TTC549 (cell line): ENCODE measurements at regions not wholly inside any gene's neighbourhood (a gene's known extent, or its start where the extent isn't known, plus 50 kb on each side); places are given as distances from the start of the nearest gene placed in this dataset.
"Not testable (repeated sequence)": the region's sequence is repeated elsewhere in the genome, so short reads cannot be mapped to it uniquely, and the experiment has no call there.

Experiments
- FAIRE-seq: peaks from 2 replicates; lab custom pipeline; 2012; peaks lifted over from hg19 to GRCh38; lab: Jason Lieb, UNC

- FAIRE-seq = no peak
These were observed 1343.9 kb downstream of the SUCLG1 start for GRCh38 chr2:83115155-83115554.

GRCh38 chr2:83113953-83114352 is 1345.1 kb downstream of the SUCLG1 start:
- no peak for FAIRE-seq

- no peak for FAIRE-seq
These were observed 1346.2 kb downstream of the SUCLG1 start for GRCh38 chr2:83112858-83113257.

- FAIRE-seq = no peak
These were observed 1349.8 kb downstream of the SUCLG1 start for GRCh38 chr2:83109284-83109683.

- FAIRE-seq = no peak
These were observed 1352.2 kb downstream of the SUCLG1 start for GRCh38 chr2:83106853-83107252.

GRCh38 chr2:83104202-83104601 is 1354.9 kb downstream of the SUCLG1 start:
- FAIRE-seq = no peak

- no peak for FAIRE-seq
These were observed 1355.5 kb downstream of the SUCLG1 start for GRCh38 chr2:83103613-83104012.

GRCh38 chr2:83089051-83089450 is 1370.0 kb downstream of the SUCLG1 start:
- not testable (repeated sequence) for FAIRE-seq

- FAIRE-seq = no peak
These were observed 1373.2 kb downstream of the SUCLG1 start for GRCh38 chr2:83085869-83086268.

- FAIRE-seq = no peak
These were observed 1377.0 kb downstream of the SUCLG1 start for GRCh38 chr2:83081826-83082690.

GRCh38 chr2:83079007-83079406 is 1380.1 kb downstream of the SUCLG1 start:
- FAIRE-seq = no peak

GRCh38 chr2:83072767-83073166 is 1386.3 kb downstream of the SUCLG1 start:
- no peak for FAIRE-seq

- FAIRE-seq = no peak
These were observed 1387.2 kb downstream of the SUCLG1 start for GRCh38 chr2:83071914-83072313.

GRCh38 chr2:83071352-83071751 is 1387.7 kb downstream of the SUCLG1 start:
- no peak for FAIRE-seq

- no peak for FAIRE-seq
These were observed 1389.4 kb downstream of the SUCLG1 start for GRCh38 chr2:83069724-83070123.

- no peak for FAIRE-seq
These were observed 1390.4 kb downstream of the SUCLG1 start for GRCh38 chr2:83068714-83069113.

- FAIRE-seq = no peak
These were observed 1391.1 kb downstream of the SUCLG1 start for GRCh38 chr2:83067947-83068346.

GRCh38 chr2:83063933-83064332 is 1395.1 kb downstream of the SUCLG1 start:
- FAIRE-seq = no peak

- FAIRE-seq = no peak
These were observed 1395.6 kb downstream of the SUCLG1 start for GRCh38 chr2:83063511-83063910.

- no peak for FAIRE-seq
These were observed 1400.4 kb downstream of the SUCLG1 start for GRCh38 chr2:83058683-83059082.

- no peak for FAIRE-seq
These were observed 1403.6 kb downstream of the SUCLG1 start for GRCh38 chr2:83055376-83056010.

GRCh38 chr2:83054751-83055150 is 1404.3 kb downstream of the SUCLG1 start:
- FAIRE-seq = no peak

- FAIRE-seq = no peak
These were observed 1407.4 kb downstream of the SUCLG1 start for GRCh38 chr2:83051538-83052170.
